Osteocyte (in vitro differentiated cells): ENCODE measurements at regions not wholly inside any gene's neighbourhood (a gene's known extent, or its start where the extent isn't known, plus 50 kb on each side); places are given as distances from the start of the nearest gene placed in this dataset.

ENCODE experiments used
- DNase-seq: peaks from one replicate; pipeline ENCODE4 v3.0.0; 2021; ENCODE audit warnings: mixed read lengths; ENCODE audit not compliant: unreplicated experiment; ENCODE audit errors: extremely low spot score
- H3K27ac Mint-ChIP-seq: one replicate; pipeline ENCODE4 v1.8.0; 2021; ENCODE audit warnings: mild to moderate bottlenecking, mixed read lengths; ENCODE audit not compliant: unreplicated experiment
- H3K27me3 Mint-ChIP-seq: one replicate; pipeline ENCODE4 v1.8.0; 2021; ENCODE audit warnings: mixed read lengths; ENCODE audit not compliant: unreplicated experiment
- H3K36me3 Mint-ChIP-seq: one replicate; pipeline ENCODE4 v1.8.0; 2021; ENCODE audit warnings: mixed read lengths; ENCODE audit not compliant: unreplicated experiment
- H3K4me1 Mint-ChIP-seq: one replicate; pipeline ENCODE4 v1.8.0; 2021; ENCODE audit warnings: mixed read lengths; ENCODE audit not compliant: unreplicated experiment
- H3K4me3 Mint-ChIP-seq: one replicate; pipeline ENCODE4 v1.8.0; 2021; ENCODE audit warnings: mild to moderate bottlenecking, moderate library complexity, mixed read lengths; ENCODE audit not compliant: unreplicated experiment
- H3K9me3 Mint-ChIP-seq: one replicate; pipeline ENCODE4 v1.8.0; 2021; ENCODE audit warnings: mixed read lengths; ENCODE audit not compliant: unreplicated experiment
- CTCF ChIP-seq: fragments of 200-600 bp; sonication (generic); IDR thresholded peaks from 2 replicates; pipeline ENCODE4 v1.5.0; 2021; ENCODE audit warnings: antibody characterized with exemption, mild to moderate bottlenecking, moderate library complexity

GRCh38 chr16:56041556-56042140 lies 149.6 kb upstream of the GNAO1 start:
- no peak overlapping the region for H3K27ac Mint-ChIP-seq
- peak; percentile 21 for TF ChIP-seq CTCF

GRCh38 chr16:56038564-56039098 lies 152.7 kb upstream of the GNAO1 start:
- H3K27me3 Mint-ChIP-seq: no peaks in the 10 kb centered on the region
- no peak for DNase-seq
- no peaks in the 10 kb centered on the region for H3K4me1 Mint-ChIP-seq
- H3K36me3 Mint-ChIP-seq: no peaks in the 10 kb centered on the region
- peaks cover 12% of the 10 kb centered on the region for H3K9me3 Mint-ChIP-seq
- TF ChIP-seq CTCF: no peak
- H3K27ac Mint-ChIP-seq: no peak overlapping the region
- no peak overlapping the region for H3K4me3 Mint-ChIP-seq

More at GRCh38 chr16:56041556-56042140, 149.6 kb upstream of the GNAO1 start:
- DNase-seq: no peak
- Mint-ChIP-seq H3K27me3 (no peaks in the 10 kb centered on the region), H3K9me3 (peaks cover 10% of the 10 kb centered on the region), H3K4me3 (no peak overlapping the region), H3K4me1 (no peaks in the 10 kb centered on the region), H3K36me3 (no peaks in the 10 kb centered on the region)

- DNase-seq: no peak
- peaks cover 2% of the 10 kb centered on the region for H3K27me3 Mint-ChIP-seq
- no peaks in the 10 kb centered on the region for H3K36me3 Mint-ChIP-seq
- TF ChIP-seq CTCF: no peak
- H3K27ac Mint-ChIP-seq: no peak overlapping the region
- no peaks in the 10 kb centered on the region for H3K4me1 Mint-ChIP-seq
- peaks cover 5% of the 10 kb centered on the region for H3K9me3 Mint-ChIP-seq
- no peak overlapping the region for H3K4me3 Mint-ChIP-seq
Measured at GRCh38 chr16:56032072-56032471, 156.9 kb upstream of the CES5A start.

- H3K27ac Mint-ChIP-seq: no peak overlapping the region
- H3K27me3 Mint-ChIP-seq: peaks cover 2% of the 10 kb centered on the region
- TF ChIP-seq CTCF: no peak
- no peaks in the 10 kb centered on the region for H3K9me3 Mint-ChIP-seq
- H3K4me3 Mint-ChIP-seq: no peak overlapping the region
- no peaks in the 10 kb centered on the region for H3K4me1 Mint-ChIP-seq
- H3K36me3 Mint-ChIP-seq: no peaks in the 10 kb centered on the region
- no peak for DNase-seq
Measured at GRCh38 chr16:56029026-56029425, 153.9 kb upstream of the CES5A start.

- Mint-ChIP-seq H3K27ac (no peak overlapping the region), H3K9me3 (no peaks in the 10 kb centered on the region), H3K4me1 (no peaks in the 10 kb centered on the region), H3K27me3 (peaks cover 2% of the 10 kb centered on the region), H3K4me3 (no peak overlapping the region), H3K36me3 (no peaks in the 10 kb centered on the region)
- DNase-seq: no peak
- no peak for TF ChIP-seq CTCF
Measured at GRCh38 chr16:56022818-56023217, 147.6 kb upstream of the CES5A start.
